GM19395 (cell line): ENCODE measurements at regions not wholly inside any gene's neighbourhood (a gene's known extent, or its start where the extent isn't known, plus 50 kb on each side); places are given as distances from the start of the nearest gene placed in this dataset.
"Not testable (repeated sequence)": the region's sequence is repeated elsewhere in the genome, so short reads cannot be mapped to it uniquely, and the experiment has no call there.

Experiments
- ATAC-seq: cut with Tn5 transposase; IDR thresholded peaks from one replicate; pipeline ENCODE4 v1.9.1; 2021; ENCODE audit warnings: mild to moderate bottlenecking, moderate library complexity; ENCODE audit not compliant: unreplicated experiment

- no peak for ATAC-seq
Measured at GRCh38 chr14:100416921-100417860, 94.1 kb downstream of the SLC25A47 start.

- no peak for ATAC-seq
Measured at GRCh38 chr14:100419856-100420255, 96.7 kb downstream of the SLC25A47 start.

GRCh38 chr14:100421756-100422470 lies 98.8 kb downstream of the SLC25A47 start:
- no peak for ATAC-seq

- ATAC-seq = no peak
Measured at GRCh38 chr14:100422556-100423316, 99.6 kb downstream of the SLC25A47 start.

- no peak for ATAC-seq
Measured at GRCh38 chr14:100423317-100424010, 100.3 kb downstream of the SLC25A47 start.

GRCh38 chr14:100424504-100425428 lies 101.6 kb downstream of the SLC25A47 start:
- no peak for ATAC-seq

DNA sequence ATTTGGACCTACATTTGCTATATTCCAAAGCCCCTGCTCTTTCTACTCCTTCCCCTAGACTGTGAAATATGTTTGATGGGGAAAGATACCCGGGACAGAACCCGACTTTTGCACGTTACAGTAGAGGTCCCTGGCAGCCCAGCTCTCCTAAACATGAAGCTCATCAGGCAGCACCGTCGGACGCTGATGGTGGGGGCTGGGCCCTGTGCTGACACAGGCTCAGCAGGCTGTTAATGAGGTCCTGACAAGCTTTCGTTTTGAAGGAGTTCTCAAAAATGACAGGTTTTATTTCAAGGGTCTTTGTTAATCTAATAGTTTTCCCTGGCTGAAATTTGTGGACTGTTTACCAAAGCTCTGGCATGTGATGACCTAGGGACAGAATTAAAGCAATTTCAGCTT lies 102.3 kb downstream of the SLC25A47 start:
- no peak for ATAC-seq

- ATAC-seq = no peak
Measured at GRCh38 chr14:100426314-100426713, 103.2 kb downstream of the SLC25A47 start.

- no peak for ATAC-seq
Measured at GRCh38 chr14:100427166-100427565, 104.0 kb downstream of the SLC25A47 start.

- no peak for ATAC-seq
Measured at GRCh38 chr14:100428727-100429126, 105.6 kb downstream of the SLC25A47 start.

DNA sequence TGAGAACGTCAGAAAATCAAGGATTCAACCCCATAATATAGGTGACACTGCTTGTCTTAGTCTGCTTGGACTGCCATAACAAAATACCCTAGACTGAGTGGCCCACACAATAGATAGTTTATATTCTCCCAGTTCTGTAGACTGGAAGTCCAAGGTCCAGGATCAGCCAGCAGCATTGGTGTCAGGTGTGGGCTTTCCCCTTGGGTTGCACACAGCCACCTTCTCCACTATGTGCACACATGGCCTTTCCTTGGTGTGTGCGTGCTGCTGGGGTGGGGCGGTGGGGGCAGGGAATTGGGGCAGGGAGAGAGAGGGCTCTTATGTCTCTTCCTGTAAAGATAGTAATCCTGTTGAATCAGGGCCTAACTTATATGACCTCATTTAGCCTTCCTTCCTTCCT lies 106.4 kb downstream of the SLC25A47 start:
- no peak for ATAC-seq

- ATAC-seq = no peak
Measured at GRCh38 chr14:100430571-100430970, 107.4 kb downstream of the SLC25A47 start.

- not testable (repeated sequence) for ATAC-seq
Measured at GRCh38 chr14:100431461-100431860, 108.3 kb downstream of the SLC25A47 start.

DNA sequence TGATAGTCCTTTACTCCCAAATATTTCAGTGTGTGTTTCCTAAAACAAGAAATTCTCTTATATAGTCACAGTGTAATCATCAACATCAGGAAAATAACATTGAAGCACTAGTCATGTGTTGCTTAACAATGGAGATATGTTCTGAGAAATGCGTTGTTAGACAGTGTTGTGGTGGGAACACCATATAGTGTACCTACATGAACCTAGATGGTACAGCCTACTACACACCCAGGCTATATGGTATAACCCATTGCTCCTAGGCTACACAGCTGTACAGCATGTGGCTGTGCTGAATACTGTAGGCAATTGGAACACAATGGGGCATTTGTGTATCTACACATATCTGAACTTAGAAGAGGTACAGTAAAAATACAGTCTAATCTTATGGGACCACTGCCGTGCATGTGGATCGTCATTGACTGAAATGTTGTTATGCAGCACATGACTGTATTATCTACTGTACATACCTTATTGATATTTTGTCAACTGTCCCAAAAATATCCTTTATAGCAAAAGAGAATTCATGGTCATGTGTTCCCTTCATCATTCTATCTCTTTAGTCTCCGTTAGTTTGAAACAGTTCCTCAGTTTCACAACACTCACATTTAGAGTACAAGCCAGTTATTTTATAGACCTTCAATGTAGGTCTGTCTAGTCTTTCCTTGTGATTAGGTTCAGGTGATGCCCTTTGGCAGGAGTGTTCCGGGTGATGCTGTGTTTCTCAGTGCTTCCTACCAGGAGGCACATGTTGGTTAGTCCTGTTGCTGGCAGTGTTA lies 109.7 kb downstream of the SLC25A47 start:
- no peak for ATAC-seq

DNA sequence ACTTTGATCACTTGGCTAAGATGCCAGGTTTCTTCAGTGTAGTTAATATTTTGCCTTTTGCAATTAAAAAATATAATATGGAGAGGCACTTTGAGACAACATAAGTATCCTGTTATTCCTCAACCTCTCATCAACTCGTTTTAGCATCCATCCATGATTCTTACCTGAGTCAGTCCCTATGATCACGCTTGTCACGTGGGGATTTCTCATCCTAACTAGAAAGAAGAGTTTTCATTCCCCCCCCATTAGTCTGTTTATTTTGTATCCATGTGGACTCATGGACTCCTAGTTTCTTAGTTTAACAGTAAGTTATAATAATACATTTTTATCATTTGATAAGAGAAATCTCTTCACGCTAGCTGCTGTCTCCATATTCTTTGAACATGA lies 110.3 kb downstream of the SLC25A47 start:
- no peak for ATAC-seq

GRCh38 chr14:100434033-100434601 lies 111.0 kb downstream of the SLC25A47 start:
- ATAC-seq = no peak

DNA sequence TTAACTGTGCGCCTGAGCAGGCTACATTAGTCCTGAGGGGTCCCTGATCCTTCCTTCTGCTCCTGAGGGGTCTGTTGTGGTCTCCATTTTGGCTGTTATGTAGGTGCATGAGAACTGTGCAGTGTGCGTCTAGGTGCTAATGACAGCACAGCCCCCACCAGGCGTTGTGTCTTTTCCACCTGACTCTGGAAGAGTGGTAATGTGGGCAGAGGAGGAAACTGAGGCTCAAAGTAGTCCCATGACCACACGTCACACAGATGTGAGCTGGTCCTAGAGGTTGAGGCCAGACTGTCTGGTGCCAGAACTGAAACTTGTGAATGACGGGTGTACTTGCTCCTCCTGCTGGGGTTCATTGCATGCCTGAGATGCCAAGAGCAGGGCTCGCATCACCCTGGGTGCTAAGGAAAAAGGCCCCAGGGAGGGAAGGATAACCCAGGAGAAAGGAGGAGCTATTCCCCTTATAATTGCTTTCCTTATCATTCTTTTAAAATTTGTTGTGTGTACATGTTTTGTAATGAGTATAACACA lies 111.8 kb downstream of the SLC25A47 start:
- ATAC-seq = no peak

DNA sequence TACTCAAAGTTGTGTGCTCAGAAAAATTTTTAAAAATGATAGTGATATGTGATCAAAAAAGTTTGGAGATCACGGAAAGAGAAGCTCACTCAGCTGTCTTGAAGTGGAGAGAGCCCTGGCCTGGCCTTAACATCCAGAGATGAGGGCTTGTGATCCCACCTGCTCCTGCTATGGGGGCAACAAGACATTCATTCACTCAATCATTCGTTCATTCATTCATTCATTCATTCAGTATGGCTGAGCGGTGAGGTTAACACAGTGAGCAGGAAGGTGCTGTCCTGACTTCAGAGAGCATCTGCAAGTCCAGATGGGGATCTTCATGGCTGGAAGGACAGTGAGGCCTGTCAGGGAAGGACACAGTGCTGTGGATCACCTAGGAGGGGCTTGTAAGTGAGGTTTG lies 112.3 kb downstream of the SLC25A47 start:
- no peak for ATAC-seq
